Keratinocyte (primary cell): ENCODE measurements at regions not wholly inside any gene's neighbourhood (a gene's known extent, or its start where the extent isn't known, plus 50 kb on each side); places are given as distances from the start of the nearest gene placed in this dataset.

Experiments used
- DNase-seq: peaks from one replicate; pipeline ENCODE4 v3.0.0-alpha.2; 2011; ENCODE audit warnings: low read depth, missing footprints, low spot score
- FAIRE-seq: peaks from 2 replicates; lab custom pipeline; 2011; peaks lifted over from hg19 to GRCh38; lab: Jason Lieb, UNC
- H2AFZ ChIP-seq: 2 replicates; pipeline ENCODE4 v1.6.0; 2012; ENCODE audit warnings: low read length, control low read depth, inconsistent platforms; ENCODE audit not compliant: control insufficient read depth
- H3K27ac ChIP-seq: 2 replicates; pipeline ENCODE4 v1.5.1; 2011; ENCODE audit warnings: low read length; ENCODE audit not compliant: control insufficient read depth, insufficient read depth
- H3K27me3 ChIP-seq: 3 replicates; pipeline ENCODE4 v1.6.0; 2011; ENCODE audit warnings: low read length; ENCODE audit not compliant: control insufficient read depth, insufficient read depth; ENCODE audit errors: extremely low read depth
- H3K36me3 ChIP-seq, 2 experiments: 2 replicates in 1 of 2; 3 replicates in 1 of 2; pipeline ENCODE4 v1.5.1; 2011; ENCODE audit warnings: low read length in 2 of 2, mild to moderate bottlenecking in 1 of 2; ENCODE audit not compliant: control insufficient read depth in 2 of 2, insufficient read depth in 2 of 2; ENCODE audit errors: extremely low read depth in 1 of 2
- H3K4me1 ChIP-seq: 3 replicates; pipeline ENCODE4 v1.5.1; 2011; ENCODE audit warnings: low read length; ENCODE audit not compliant: control insufficient read depth, insufficient read depth; ENCODE audit errors: extremely low read depth
- H3K4me2 ChIP-seq: 3 replicates; pipeline ENCODE4 v1.6.0; 2011; ENCODE audit warnings: low read depth, low read length; ENCODE audit not compliant: control insufficient read depth, insufficient read depth; ENCODE audit errors: extremely low read depth
- H3K4me3 ChIP-seq, 3 experiments: fragments of 200-600 bp in 1 of 3; sonication (generic) in 1 of 3; 2 replicates in 2 of 3; 3 replicates in 1 of 3; pipeline ENCODE4 v1.5.1; 2011 to 2016; ENCODE audit warnings: low read length in 3 of 3, mild to moderate bottlenecking in 3 of 3, control low read depth in 2 of 3, inconsistent platforms in 1 of 3, low read depth in 1 of 3, mixed read lengths in 1 of 3, mixed run types in 1 of 3, moderate library complexity in 1 of 3; ENCODE audit not compliant: control insufficient read depth in 2 of 3, insufficient read depth in 2 of 3; ENCODE audit errors: extremely low read depth in 1 of 3
- H3K79me2 ChIP-seq: 2 replicates; pipeline ENCODE4 v1.6.0; 2012; ENCODE audit warnings: low read length; ENCODE audit not compliant: control insufficient read depth, insufficient read depth
- H3K9ac ChIP-seq: 3 replicates; pipeline ENCODE4 v1.6.0; 2011; ENCODE audit warnings: low read length; ENCODE audit not compliant: control insufficient read depth, insufficient read depth; ENCODE audit errors: extremely low read depth
- H3K9me1 ChIP-seq: 3 replicates; pipeline ENCODE4 v1.6.0; 2011; ENCODE audit warnings: low read length; ENCODE audit not compliant: control insufficient read depth, insufficient read depth; ENCODE audit errors: extremely low read depth
- H3K9me3 ChIP-seq: 2 replicates; pipeline ENCODE4 v1.5.1; 2012; ENCODE audit warnings: low read depth, low read length; ENCODE audit not compliant: control insufficient read depth
- H4K20me1 ChIP-seq: 3 replicates; pipeline ENCODE4 v1.6.0; 2011; ENCODE audit warnings: low read length; ENCODE audit not compliant: control insufficient read depth, insufficient read depth; ENCODE audit errors: extremely low read depth
- EZH2 ChIP-seq: IDR thresholded peaks from one replicate; pipeline ENCODE4 v1.6.1; 2012; ENCODE audit warnings: inconsistent platforms, mild to moderate bottlenecking, low read length, moderate library complexity
- dilution Hi-C: fragments of 300-500 bp; cut with MboI; formaldehyde crosslinking; loops from one replicate; pipeline ENCODE4 v1.7.0; 2020; ENCODE audit warnings: low sequenced_read_pairs; ENCODE audit not compliant: extremely low pct_ligation_motif_present
- TF ChIP-seq, protein P1 (sequence below), 3 experiments: IDR thresholded peaks in 1 of 3; conservative IDR thresholded peaks in 1 of 3; optimal IDR thresholded peaks in 1 of 3; 2 replicates in 2 of 3; 3 replicates in 1 of 3; pipeline versions ENCODE3 to v1.5.1; 2011; ENCODE audit warnings: low read length in 3 of 3, mild to moderate bottlenecking in 3 of 3, moderate library complexity in 2 of 3, control low read depth in 1 of 3, inconsistent platforms in 1 of 3; ENCODE audit not compliant: insufficient read depth in 2 of 3; ENCODE audit errors: extremely low read depth in 1 of 3

DNA sequence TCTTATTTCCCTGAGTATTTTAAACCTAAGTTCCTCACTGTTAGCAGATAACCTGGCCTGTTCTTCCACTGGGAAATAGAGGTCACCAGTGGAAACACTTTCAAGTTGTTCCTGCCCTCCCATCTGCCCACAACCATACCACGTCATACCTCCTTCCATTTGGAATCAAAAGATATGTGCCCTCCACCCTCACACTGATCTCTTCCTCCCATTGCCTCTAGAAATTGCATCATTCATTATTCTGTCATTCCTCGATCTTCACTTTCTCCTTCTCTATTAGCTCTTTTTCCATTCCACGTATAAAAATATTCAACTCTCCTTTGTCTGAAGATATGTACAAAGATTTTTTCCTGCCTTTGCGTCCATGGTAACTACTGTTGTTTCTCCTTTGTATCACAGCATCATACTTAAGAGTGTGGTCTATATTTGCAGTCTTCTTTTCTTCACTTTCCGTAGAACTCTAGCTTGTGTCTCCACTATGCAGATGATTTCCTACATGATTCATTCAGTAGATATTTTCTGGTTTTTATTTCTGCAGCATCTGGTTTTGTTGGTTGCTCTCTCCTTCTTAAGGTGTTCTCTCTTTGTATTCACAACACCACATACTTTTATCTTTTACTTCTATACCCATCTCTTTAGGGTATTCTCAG is 312.3 kb downstream of the REEP3 start:
- Histone ChIP-seq H3K27ac (no peak overlapping the region), H3K4me2 (no peak overlapping the region)
- dilution Hi-C loops: no loop called here

DNA sequence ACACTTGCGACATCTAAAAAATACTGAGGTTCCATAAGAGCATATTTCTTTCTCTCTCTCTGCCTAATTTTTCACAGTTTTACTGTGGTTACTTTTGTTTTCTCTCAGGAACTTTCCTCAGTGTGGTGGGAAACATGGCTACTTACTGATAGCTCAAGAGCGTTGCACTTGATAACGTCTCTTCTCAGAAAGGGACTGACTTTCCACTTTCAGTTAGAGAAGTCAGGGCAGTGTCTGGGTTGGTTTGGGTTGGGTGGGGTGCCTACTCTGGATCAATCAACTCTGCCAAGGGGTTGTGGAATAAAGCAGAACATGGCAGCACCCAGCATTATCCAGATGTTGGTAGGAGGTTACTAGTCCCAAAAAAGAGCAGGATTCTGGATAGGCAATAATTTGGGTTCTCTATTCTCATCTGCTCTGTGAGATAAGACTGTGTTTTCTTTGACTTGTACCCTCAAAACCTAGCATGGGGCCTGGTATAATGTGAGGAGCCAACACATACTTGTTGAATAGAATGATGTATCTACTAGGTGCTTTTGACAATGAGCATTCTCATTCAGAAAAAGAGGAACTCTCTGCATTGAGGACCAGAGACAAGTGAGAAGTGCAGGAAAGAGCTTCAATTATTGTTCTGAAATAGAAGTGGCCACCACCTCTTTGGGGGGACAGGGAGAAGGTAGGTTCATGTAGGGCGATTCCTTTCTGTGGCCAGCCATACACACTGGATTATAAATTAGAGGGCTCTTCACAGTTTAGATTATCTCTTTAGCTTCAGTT is 315.7 kb downstream of the REEP3 start:
- dilution Hi-C loops: no loop called here
- no peak for TF ChIP-seq EZH2
- TF ChIP-seq, protein P1, sequence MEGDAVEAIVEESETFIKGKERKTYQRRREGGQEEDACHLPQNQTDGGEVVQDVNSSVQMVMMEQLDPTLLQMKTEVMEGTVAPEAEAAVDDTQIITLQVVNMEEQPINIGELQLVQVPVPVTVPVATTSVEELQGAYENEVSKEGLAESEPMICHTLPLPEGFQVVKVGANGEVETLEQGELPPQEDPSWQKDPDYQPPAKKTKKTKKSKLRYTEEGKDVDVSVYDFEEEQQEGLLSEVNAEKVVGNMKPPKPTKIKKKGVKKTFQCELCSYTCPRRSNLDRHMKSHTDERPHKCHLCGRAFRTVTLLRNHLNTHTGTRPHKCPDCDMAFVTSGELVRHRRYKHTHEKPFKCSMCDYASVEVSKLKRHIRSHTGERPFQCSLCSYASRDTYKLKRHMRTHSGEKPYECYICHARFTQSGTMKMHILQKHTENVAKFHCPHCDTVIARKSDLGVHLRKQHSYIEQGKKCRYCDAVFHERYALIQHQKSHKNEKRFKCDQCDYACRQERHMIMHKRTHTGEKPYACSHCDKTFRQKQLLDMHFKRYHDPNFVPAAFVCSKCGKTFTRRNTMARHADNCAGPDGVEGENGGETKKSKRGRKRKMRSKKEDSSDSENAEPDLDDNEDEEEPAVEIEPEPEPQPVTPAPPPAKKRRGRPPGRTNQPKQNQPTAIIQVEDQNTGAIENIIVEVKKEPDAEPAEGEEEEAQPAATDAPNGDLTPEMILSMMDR (optimal IDR thresholded peaks at IDR 0.05 in 1 of 3, IDR thresholded peaks at IDR 0.05 in 1 of 3, conservative IDR thresholded peaks at IDR 0.05 in 1 of 3; ENCODE audit: extremely low read depth in 1 of 3, insufficient read depth in 2 of 3, low read length in 3 of 3): no peak
- H3K36me3 ChIP-seq: no peaks in the 10 kb centered on the region
- no peaks in the 10 kb centered on the region for H3K27me3 ChIP-seq
- H3K79me2 ChIP-seq: no peaks in the 10 kb centered on the region
- H4K20me1 ChIP-seq: no peaks in the 10 kb centered on the region
- H2AFZ ChIP-seq: no peak overlapping the region
- no peak overlapping the region for H3K9ac ChIP-seq
- no peak overlapping the region for H3K4me3 ChIP-seq
- H3K27ac ChIP-seq: no peak overlapping the region
- no peak overlapping the region for H3K4me2 ChIP-seq
- no peaks in the 10 kb centered on the region for H3K4me1 ChIP-seq
- no peaks in the 10 kb centered on the region for H3K9me3 ChIP-seq
- FAIRE-seq (no peak), DNase-seq (no peak)
- H3K9me1 ChIP-seq: no peaks in the 10 kb centered on the region

More for the DNA sequence above, 312.3 kb downstream of the REEP3 start:
- Histone ChIP-seq H4K20me1 (no peaks in the 10 kb centered on the region), H3K36me3 (no peaks in the 10 kb centered on the region), H3K9ac (no peak overlapping the region), H3K9me3 (no peaks in the 10 kb centered on the region), H3K9me1 (no peaks in the 10 kb centered on the region), H3K4me1 (no peaks in the 10 kb centered on the region), H3K4me3 (no peak overlapping the region), H2AFZ (no peak overlapping the region), H3K79me2 (no peaks in the 10 kb centered on the region), H3K27me3 (no peaks in the 10 kb centered on the region)
- no peak for TF ChIP-seq EZH2
- TF ChIP-seq, protein P1 (optimal IDR thresholded peaks at IDR 0.05 in 1 of 3, IDR thresholded peaks at IDR 0.05 in 1 of 3, conservative IDR thresholded peaks at IDR 0.05 in 1 of 3; ENCODE audit: extremely low read depth in 1 of 3, insufficient read depth in 2 of 3, low read length in 3 of 3): no peak
- no peak for DNase-seq
- no peak for FAIRE-seq
